HL-60 (cell line): ENCODE measurements at regions not wholly inside any gene's neighbourhood (a gene's known extent, or its start where the extent isn't known, plus 50 kb on each side); places are given as distances from the start of the nearest gene placed in this dataset.
"Not testable (repeated sequence)": the region's sequence is repeated elsewhere in the genome, so short reads cannot be mapped to it uniquely, and the experiment has no call there.

ENCODE experiments used
- DNase-seq, 2 experiments: peaks; one replicate each; pipeline ENCODE4 v3.0.0-alpha.2; 2010 to 2020; ENCODE audit warnings: low read depth in 1 of 2, low spot score in 1 of 2
- H3K27ac ChIP-seq: fragments of 250-450 bp; sonication (Bioruptor Pico); replicated peaks from 2 replicates; pipeline ENCODE4 v1.5.1; 2020; ENCODE audit warnings: mild to moderate bottlenecking, moderate library complexity
- H3K27me3 ChIP-seq: fragments of 250-450 bp; sonication (Bioruptor Pico); 2 replicates; pipeline ENCODE4 v1.5.1; 2021; ENCODE audit warnings: mild to moderate bottlenecking, moderate library complexity; ENCODE audit not compliant: insufficient read depth, poor library complexity, severe bottlenecking
- H3K4me3 ChIP-seq: replicated peaks from 2 replicates; pipeline ENCODE4 v1.5.1; 2011; ENCODE audit warnings: mild to moderate bottlenecking, control low read depth, low read length; ENCODE audit not compliant: insufficient read depth
- GABPA ChIP-seq: IDR thresholded peaks from 2 replicates; pipeline ENCODE4 v1.6.1; 2012; ENCODE audit warnings: low read depth
- POLR2AphosphoS5 ChIP-seq: IDR thresholded peaks from 2 replicates; pipeline ENCODE4 v1.6.1; 2012; ENCODE audit warnings: low read depth
- SPI1 ChIP-seq: IDR thresholded peaks from 2 replicates; pipeline ENCODE4 v1.6.1; 2012; ENCODE audit warnings: low read depth, mild to moderate bottlenecking, borderline replicate concordance
- TF ChIP-seq, protein P1 (sequence below): IDR thresholded peaks from 2 replicates; pipeline ENCODE4 v1.6.1; 2012; ENCODE audit warnings: low read depth; ENCODE audit not compliant: insufficient replicate concordance
- TF ChIP-seq, protein P2 (sequence below): IDR thresholded peaks from one replicate; pipeline ENCODE4 v1.5.1; 2011; ENCODE audit warnings: low read length, control low read depth, inconsistent platforms; ENCODE audit not compliant: insufficient read depth

DNA sequence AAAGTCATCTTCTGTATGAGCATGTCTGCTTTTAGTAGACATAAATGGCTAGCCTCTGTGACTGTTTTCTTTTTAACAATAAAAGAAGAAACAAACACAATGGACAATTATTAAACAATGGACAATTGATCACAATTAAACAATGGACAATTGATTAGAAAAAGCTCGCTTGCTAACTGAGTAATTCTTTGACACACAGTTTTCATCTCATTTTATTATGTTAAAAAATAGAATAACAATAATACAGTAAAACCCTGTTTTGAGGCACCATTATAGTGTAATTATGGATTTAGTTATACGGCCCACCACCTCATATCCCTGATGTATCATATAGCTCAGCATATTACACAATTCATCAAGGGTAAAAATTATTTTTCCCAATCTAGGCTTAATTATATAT is 989.0 kb downstream of the LTN1 start:
- not testable (repeated sequence) for H3K27me3 ChIP-seq, H3K27ac ChIP-seq, H3K4me3 ChIP-seq, DNase-seq

DNA sequence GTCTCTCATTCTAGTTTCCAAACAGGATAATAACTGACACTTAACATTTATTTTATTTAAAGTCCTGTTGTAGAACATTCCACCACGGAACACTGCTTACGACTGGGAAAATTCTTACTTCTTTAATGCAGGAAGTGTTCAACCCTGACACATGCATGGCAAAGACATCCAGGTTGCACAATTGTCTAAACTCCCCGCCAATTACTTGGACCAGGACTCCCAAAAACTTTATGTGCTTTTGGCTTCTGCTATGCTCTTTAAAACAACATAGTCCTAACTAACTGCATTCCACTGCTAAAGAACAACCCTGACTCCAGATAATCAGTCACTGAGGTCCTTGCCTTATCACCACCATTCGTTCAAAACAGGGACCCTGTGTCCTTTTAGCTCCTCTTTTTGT is 995.8 kb downstream of the LTN1 start:
- DNase-seq, H3K4me3 ChIP-seq, H3K27ac ChIP-seq, H3K27me3 ChIP-seq: not testable (repeated sequence)

DNA sequence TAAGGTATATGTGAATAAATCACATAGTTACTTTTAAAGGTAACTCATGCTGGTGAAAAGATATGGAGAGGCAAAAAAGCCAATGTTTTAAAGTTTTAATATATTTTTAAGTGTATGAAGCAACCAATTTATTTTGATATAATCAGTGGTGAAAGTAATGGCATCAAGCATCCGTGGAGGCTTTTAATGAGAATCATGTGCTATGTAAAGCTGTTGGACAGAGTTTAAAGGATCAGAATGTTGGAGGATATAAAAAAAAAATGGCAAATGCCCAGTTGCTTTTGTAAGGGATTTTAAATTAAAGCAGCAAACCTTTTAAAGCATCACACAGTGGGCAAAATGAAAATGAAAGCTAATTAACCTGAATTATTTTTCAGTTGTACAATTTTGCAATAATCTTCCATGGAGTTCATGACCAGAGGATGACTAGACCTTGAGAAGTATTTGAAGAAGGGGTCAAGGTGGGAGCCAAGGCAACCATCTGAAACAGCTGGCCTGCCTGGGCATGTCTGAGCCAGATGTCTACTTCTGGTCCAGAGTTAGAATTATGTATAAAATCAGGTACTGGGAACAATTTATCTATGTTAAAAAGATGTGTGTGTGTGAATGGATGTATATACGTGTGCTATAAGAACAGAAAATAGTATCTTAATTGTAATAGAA is 1007.9 kb downstream of the LTN1 start:
- H3K27me3 ChIP-seq, H3K4me3 ChIP-seq, H3K27ac ChIP-seq, DNase-seq: not testable (repeated sequence)

- DNase-seq, H3K27me3 ChIP-seq, H3K4me3 ChIP-seq, H3K27ac ChIP-seq: not testable (repeated sequence)
Measured at GRCh38 chr21:27979446-27979845, 1012.6 kb upstream of the ADAMTS5 start.

DNA sequence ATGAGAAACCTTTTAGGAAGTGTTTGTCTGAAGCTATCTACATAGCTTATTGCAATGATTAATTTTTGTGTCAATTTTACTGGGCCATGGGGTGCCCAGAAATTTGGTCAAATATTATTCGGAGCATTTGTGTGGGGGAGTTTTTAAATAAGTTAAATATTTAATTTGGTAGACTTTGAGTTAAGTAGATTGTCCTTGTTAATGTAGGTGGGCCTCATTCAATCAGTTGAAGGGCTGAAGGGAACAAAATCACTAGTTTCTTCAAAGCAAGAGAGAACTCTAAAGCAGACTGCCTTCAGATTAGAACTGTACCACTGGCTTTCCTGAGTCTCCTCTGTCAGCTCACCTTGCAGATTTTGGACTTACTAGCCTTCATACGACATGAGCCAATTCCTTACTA is 1008.6 kb upstream of the ADAMTS5 start:
- DNase-seq, result no peak
- Histone ChIP-seq H3K27me3 (no peaks in the 10 kb centered on the region), H3K27ac (no peak overlapping the region), H3K4me3 (no peak overlapping the region)
- TF ChIP-seq POLR2AphosphoS5 (no peak), GABPA (no peak), SPI1 (no peak)
- TF ChIP-seq, protein P1, sequence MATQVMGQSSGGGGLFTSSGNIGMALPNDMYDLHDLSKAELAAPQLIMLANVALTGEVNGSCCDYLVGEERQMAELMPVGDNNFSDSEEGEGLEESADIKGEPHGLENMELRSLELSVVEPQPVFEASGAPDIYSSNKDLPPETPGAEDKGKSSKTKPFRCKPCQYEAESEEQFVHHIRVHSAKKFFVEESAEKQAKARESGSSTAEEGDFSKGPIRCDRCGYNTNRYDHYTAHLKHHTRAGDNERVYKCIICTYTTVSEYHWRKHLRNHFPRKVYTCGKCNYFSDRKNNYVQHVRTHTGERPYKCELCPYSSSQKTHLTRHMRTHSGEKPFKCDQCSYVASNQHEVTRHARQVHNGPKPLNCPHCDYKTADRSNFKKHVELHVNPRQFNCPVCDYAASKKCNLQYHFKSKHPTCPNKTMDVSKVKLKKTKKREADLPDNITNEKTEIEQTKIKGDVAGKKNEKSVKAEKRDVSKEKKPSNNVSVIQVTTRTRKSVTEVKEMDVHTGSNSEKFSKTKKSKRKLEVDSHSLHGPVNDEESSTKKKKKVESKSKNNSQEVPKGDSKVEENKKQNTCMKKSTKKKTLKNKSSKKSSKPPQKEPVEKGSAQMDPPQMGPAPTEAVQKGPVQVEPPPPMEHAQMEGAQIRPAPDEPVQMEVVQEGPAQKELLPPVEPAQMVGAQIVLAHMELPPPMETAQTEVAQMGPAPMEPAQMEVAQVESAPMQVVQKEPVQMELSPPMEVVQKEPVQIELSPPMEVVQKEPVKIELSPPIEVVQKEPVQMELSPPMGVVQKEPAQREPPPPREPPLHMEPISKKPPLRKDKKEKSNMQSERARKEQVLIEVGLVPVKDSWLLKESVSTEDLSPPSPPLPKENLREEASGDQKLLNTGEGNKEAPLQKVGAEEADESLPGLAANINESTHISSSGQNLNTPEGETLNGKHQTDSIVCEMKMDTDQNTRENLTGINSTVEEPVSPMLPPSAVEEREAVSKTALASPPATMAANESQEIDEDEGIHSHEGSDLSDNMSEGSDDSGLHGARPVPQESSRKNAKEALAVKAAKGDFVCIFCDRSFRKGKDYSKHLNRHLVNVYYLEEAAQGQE, result no peak
- TF ChIP-seq, protein P2, sequence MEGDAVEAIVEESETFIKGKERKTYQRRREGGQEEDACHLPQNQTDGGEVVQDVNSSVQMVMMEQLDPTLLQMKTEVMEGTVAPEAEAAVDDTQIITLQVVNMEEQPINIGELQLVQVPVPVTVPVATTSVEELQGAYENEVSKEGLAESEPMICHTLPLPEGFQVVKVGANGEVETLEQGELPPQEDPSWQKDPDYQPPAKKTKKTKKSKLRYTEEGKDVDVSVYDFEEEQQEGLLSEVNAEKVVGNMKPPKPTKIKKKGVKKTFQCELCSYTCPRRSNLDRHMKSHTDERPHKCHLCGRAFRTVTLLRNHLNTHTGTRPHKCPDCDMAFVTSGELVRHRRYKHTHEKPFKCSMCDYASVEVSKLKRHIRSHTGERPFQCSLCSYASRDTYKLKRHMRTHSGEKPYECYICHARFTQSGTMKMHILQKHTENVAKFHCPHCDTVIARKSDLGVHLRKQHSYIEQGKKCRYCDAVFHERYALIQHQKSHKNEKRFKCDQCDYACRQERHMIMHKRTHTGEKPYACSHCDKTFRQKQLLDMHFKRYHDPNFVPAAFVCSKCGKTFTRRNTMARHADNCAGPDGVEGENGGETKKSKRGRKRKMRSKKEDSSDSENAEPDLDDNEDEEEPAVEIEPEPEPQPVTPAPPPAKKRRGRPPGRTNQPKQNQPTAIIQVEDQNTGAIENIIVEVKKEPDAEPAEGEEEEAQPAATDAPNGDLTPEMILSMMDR, result no peak

DNA sequence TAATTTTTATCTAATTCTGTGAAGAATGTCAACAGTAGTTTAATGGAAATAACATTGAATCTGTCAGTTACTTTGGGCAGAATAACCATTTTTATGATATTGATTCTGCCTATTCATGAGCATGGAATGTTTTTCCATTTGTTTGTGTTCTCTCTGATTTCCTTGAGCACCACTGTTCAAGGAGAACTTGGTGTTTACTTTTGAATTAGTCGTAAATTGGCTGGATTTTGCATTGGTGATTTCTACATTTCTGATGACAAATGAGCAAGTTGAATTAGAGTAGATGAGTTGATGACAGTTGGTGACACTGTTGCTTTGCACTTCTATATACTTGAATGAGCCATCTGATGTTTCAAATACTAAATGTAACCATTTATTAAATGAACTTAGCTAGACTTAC is 1007.3 kb upstream of the ADAMTS5 start:
- not testable (repeated sequence) for H3K4me3 ChIP-seq, H3K27me3 ChIP-seq, H3K27ac ChIP-seq, DNase-seq

GRCh38 chr21:27968240-27968639 is 1001.4 kb upstream of the ADAMTS5 start:
- not testable (repeated sequence) for DNase-seq, H3K27ac ChIP-seq, H3K4me3 ChIP-seq, H3K27me3 ChIP-seq

GRCh38 chr21:27954543-27955165 is 987.8 kb upstream of the ADAMTS5 start:
- Histone ChIP-seq H3K4me3 (no peak overlapping the region), H3K27ac (no peak overlapping the region), H3K27me3 (no peaks in the 10 kb centered on the region)
- peak in 1 of 2 experiments; percentile 37 for DNase-seq
- TF ChIP-seq, protein P2, result no peak
- TF ChIP-seq POLR2AphosphoS5 (no peak), SPI1 (no peak), GABPA (no peak)
- TF ChIP-seq, protein P1, result no peak
